Keratinocyte (primary cell): ENCODE measurements at regions not wholly inside any gene's neighbourhood (a gene's known extent, or its start where the extent isn't known, plus 50 kb on each side); places are given as distances from the start of the nearest gene placed in this dataset.

ENCODE experiments used
- DNase-seq: peaks from one replicate; pipeline ENCODE4 v3.0.0-alpha.2; 2011; ENCODE audit warnings: low read depth, missing footprints, low spot score
- FAIRE-seq: peaks from 2 replicates; lab custom pipeline; 2011; peaks lifted over from hg19 to GRCh38; lab: Jason Lieb, UNC
- H2AFZ ChIP-seq: 2 replicates; pipeline ENCODE4 v1.6.0; 2012; ENCODE audit warnings: low read length, control low read depth, inconsistent platforms; ENCODE audit not compliant: control insufficient read depth
- H3K27ac ChIP-seq: 2 replicates; pipeline ENCODE4 v1.5.1; 2011; ENCODE audit warnings: low read length; ENCODE audit not compliant: control insufficient read depth, insufficient read depth
- H3K27me3 ChIP-seq: 3 replicates; pipeline ENCODE4 v1.6.0; 2011; ENCODE audit warnings: low read length; ENCODE audit not compliant: control insufficient read depth, insufficient read depth; ENCODE audit errors: extremely low read depth
- H3K36me3 ChIP-seq, 2 experiments: 2 replicates in 1 of 2; 3 replicates in 1 of 2; pipeline ENCODE4 v1.5.1; 2011; ENCODE audit warnings: low read length in 2 of 2, mild to moderate bottlenecking in 1 of 2; ENCODE audit not compliant: control insufficient read depth in 2 of 2, insufficient read depth in 2 of 2; ENCODE audit errors: extremely low read depth in 1 of 2
- H3K4me1 ChIP-seq: 3 replicates; pipeline ENCODE4 v1.5.1; 2011; ENCODE audit warnings: low read length; ENCODE audit not compliant: control insufficient read depth, insufficient read depth; ENCODE audit errors: extremely low read depth
- H3K4me2 ChIP-seq: 3 replicates; pipeline ENCODE4 v1.6.0; 2011; ENCODE audit warnings: low read depth, low read length; ENCODE audit not compliant: control insufficient read depth, insufficient read depth; ENCODE audit errors: extremely low read depth
- H3K4me3 ChIP-seq, 3 experiments: fragments of 200-600 bp in 1 of 3; sonication (generic) in 1 of 3; 2 replicates in 2 of 3; 3 replicates in 1 of 3; pipeline ENCODE4 v1.5.1; 2011 to 2016; ENCODE audit warnings: low read length in 3 of 3, mild to moderate bottlenecking in 3 of 3, control low read depth in 2 of 3, inconsistent platforms in 1 of 3, low read depth in 1 of 3, mixed read lengths in 1 of 3, mixed run types in 1 of 3, moderate library complexity in 1 of 3; ENCODE audit not compliant: control insufficient read depth in 2 of 3, insufficient read depth in 2 of 3; ENCODE audit errors: extremely low read depth in 1 of 3
- H3K79me2 ChIP-seq: 2 replicates; pipeline ENCODE4 v1.6.0; 2012; ENCODE audit warnings: low read length; ENCODE audit not compliant: control insufficient read depth, insufficient read depth
- H3K9ac ChIP-seq: 3 replicates; pipeline ENCODE4 v1.6.0; 2011; ENCODE audit warnings: low read length; ENCODE audit not compliant: control insufficient read depth, insufficient read depth; ENCODE audit errors: extremely low read depth
- H3K9me1 ChIP-seq: 3 replicates; pipeline ENCODE4 v1.6.0; 2011; ENCODE audit warnings: low read length; ENCODE audit not compliant: control insufficient read depth, insufficient read depth; ENCODE audit errors: extremely low read depth
- H3K9me3 ChIP-seq: 2 replicates; pipeline ENCODE4 v1.5.1; 2012; ENCODE audit warnings: low read depth, low read length; ENCODE audit not compliant: control insufficient read depth
- H4K20me1 ChIP-seq: 3 replicates; pipeline ENCODE4 v1.6.0; 2011; ENCODE audit warnings: low read length; ENCODE audit not compliant: control insufficient read depth, insufficient read depth; ENCODE audit errors: extremely low read depth
- CTCF ChIP-seq, 3 experiments: IDR thresholded peaks in 1 of 3; conservative IDR thresholded peaks in 1 of 3; optimal IDR thresholded peaks in 1 of 3; 2 replicates in 2 of 3; 3 replicates in 1 of 3; pipeline versions ENCODE3 to v1.5.1; 2011; ENCODE audit warnings: low read length in 3 of 3, mild to moderate bottlenecking in 3 of 3, moderate library complexity in 2 of 3, control low read depth in 1 of 3, inconsistent platforms in 1 of 3; ENCODE audit not compliant: insufficient read depth in 2 of 3; ENCODE audit errors: extremely low read depth in 1 of 3
- EZH2 ChIP-seq: IDR thresholded peaks from one replicate; pipeline ENCODE4 v1.6.1; 2012; ENCODE audit warnings: inconsistent platforms, mild to moderate bottlenecking, low read length, moderate library complexity
- dilution Hi-C: fragments of 300-500 bp; cut with MboI; formaldehyde crosslinking; loops from one replicate; pipeline ENCODE4 v1.7.0; 2020; ENCODE audit warnings: low sequenced_read_pairs; ENCODE audit not compliant: extremely low pct_ligation_motif_present

GRCh38 chr14:86012461-86012860 is 482.5 kb downstream of the FLRT2 start:
- no peaks in the 10 kb centered on the region for H3K27me3 ChIP-seq
- H3K4me3 ChIP-seq, result no peak overlapping the region
- H3K9me1 ChIP-seq, result no peaks in the 10 kb centered on the region
- H3K4me2 ChIP-seq, result no peak overlapping the region
- DNase-seq (no peak), FAIRE-seq (no peak)
- H3K4me1 ChIP-seq, result no peaks in the 10 kb centered on the region
- H4K20me1 ChIP-seq, result no peaks in the 10 kb centered on the region
- no peaks in the 10 kb centered on the region for H3K36me3 ChIP-seq
- no peaks in the 10 kb centered on the region for H3K9me3 ChIP-seq
- TF ChIP-seq EZH2, result no peak
- no peak for TF ChIP-seq CTCF (optimal IDR thresholded peaks at IDR 0.05 in 1 of 3, IDR thresholded peaks at IDR 0.05 in 1 of 3, conservative IDR thresholded peaks at IDR 0.05 in 1 of 3; ENCODE audit: extremely low read depth in 1 of 3, insufficient read depth in 2 of 3, low read length in 3 of 3)
- dilution Hi-C loops, result no loop called here
- no peak overlapping the region for H3K27ac ChIP-seq
- no peaks in the 10 kb centered on the region for H3K79me2 ChIP-seq
- no peak overlapping the region for H3K9ac ChIP-seq
- H2AFZ ChIP-seq, result no peak overlapping the region

GRCh38 chr14:86003998-86004397 is 474.1 kb downstream of the FLRT2 start:
- dilution Hi-C loops, result no loop called here
- Histone ChIP-seq H2AFZ (no peak overlapping the region), H3K36me3 (no peaks in the 10 kb centered on the region), H3K4me3 (no peak overlapping the region), H4K20me1 (no peaks in the 10 kb centered on the region), H3K79me2 (no peaks in the 10 kb centered on the region), H3K4me1 (no peaks in the 10 kb centered on the region), H3K9me1 (no peaks in the 10 kb centered on the region), H3K9ac (no peak overlapping the region), H3K27me3 (no peaks in the 10 kb centered on the region), H3K4me2 (no peak overlapping the region), H3K9me3 (no peaks in the 10 kb centered on the region), H3K27ac (no peak overlapping the region)
- DNase-seq (no peak), FAIRE-seq (no peak)
- TF ChIP-seq CTCF (optimal IDR thresholded peaks at IDR 0.05 in 1 of 3, IDR thresholded peaks at IDR 0.05 in 1 of 3, conservative IDR thresholded peaks at IDR 0.05 in 1 of 3; ENCODE audit: extremely low read depth in 1 of 3, insufficient read depth in 2 of 3, low read length in 3 of 3), result no peak
- no peak for TF ChIP-seq EZH2
